SK-N-SH (cell line): ENCODE measurements at regions not wholly inside any gene's neighbourhood (a gene's known extent, or its start where the extent isn't known, plus 50 kb on each side); places are given as distances from the start of the nearest gene placed in this dataset.

Source experiments
- CTCF ChIA-PET: fragments of 300-600, 350-600 bp; formaldehyde crosslinking; extraction: SDS; loops from one replicate; lab custom pipeline; 2021; lab: Yijun Ruan, JAX
- POLR2A ChIA-PET: fragments of 350-600 bp; sonication (Branson Sonifier 250); formaldehyde crosslinking; extraction: SDS; loops from one replicate; lab custom pipeline; 2020; ENCODE audit warnings: antibody characterized with exemption, inconsistent platforms; lab: Yijun Ruan, JAX
- DNase-seq: peaks from one replicate; pipeline ENCODE4 v3.0.0; 2012
- H2AFZ ChIP-seq: fragments of 200-600 bp; sonication (generic); 2 replicates; pipeline ENCODE4 v1.8.1; 2016; ENCODE audit warnings: antibody characterized with exemption, mild to moderate bottlenecking, low read depth
- H3F3A ChIP-seq: fragments of 200-600 bp; sonication (generic); replicated peaks from 2 replicates; pipeline ENCODE3; 2016; ENCODE audit warnings: antibody characterized with exemption, mild to moderate bottlenecking; ENCODE audit not compliant: insufficient read depth
- H3K27ac ChIP-seq, 2 experiments: fragments of 200-500 bp in 1 of 2; fragments of 200-600 bp in 1 of 2; sonication (Bioruptor generic) in 1 of 2; sonication (generic), shearing (Covaris generic) in 1 of 2; 2 replicates each; pipeline versions ENCODE4 v1.5.1 to v1.6.1; 2014 to 2016; ENCODE audit warnings: low read depth in 2 of 2, inconsistent platforms in 1 of 2, low read length in 1 of 2, mild to moderate bottlenecking in 1 of 2, mixed read lengths in 1 of 2
- H3K27me3 ChIP-seq: fragments of 200-600 bp; sonication (generic), shearing (Covaris generic); 2 replicates; pipeline ENCODE4 v1.6.1; 2016; ENCODE audit warnings: mixed run types; ENCODE audit not compliant: insufficient read depth
- H3K36me3 ChIP-seq, 2 experiments: fragments of 200-500 bp in 1 of 2; fragments of 200-600 bp in 1 of 2; sonication (Bioruptor generic) in 1 of 2; sonication (generic) in 1 of 2; replicated peaks in 1 of 2; 2 replicates each; pipeline versions ENCODE3 to v1.5.1; 2014 to 2016; ENCODE audit warnings: low read length in 1 of 2, mild to moderate bottlenecking in 1 of 2; ENCODE audit not compliant: insufficient read depth in 2 of 2, control insufficient read depth in 1 of 2
- H3K4me1 ChIP-seq, 2 experiments: fragments of 200-500 bp in 1 of 2; fragments of 200-600 bp in 1 of 2; sonication (Bioruptor generic) in 1 of 2; sonication (generic), shearing (Covaris generic) in 1 of 2; 2 replicates each; pipeline versions ENCODE4 v1.5.1 to v1.6.1; 2014 to 2016; ENCODE audit warnings: low read depth in 1 of 2, low read length in 1 of 2, mixed run types in 1 of 2; ENCODE audit not compliant: insufficient read depth in 2 of 2, control insufficient read depth in 1 of 2
- H3K4me2 ChIP-seq: fragments of 200-600 bp; sonication (generic), shearing (Covaris generic); 2 replicates; pipeline ENCODE4 v1.6.1; 2017; ENCODE audit warnings: mixed run types
- H3K4me3 ChIP-seq, 2 experiments: fragments of 200-500 bp in 1 of 2; fragments of 200-600 bp in 1 of 2; sonication (Bioruptor generic) in 1 of 2; sonication (generic), shearing (Covaris generic) in 1 of 2; 2 replicates each; pipeline versions ENCODE4 v1.5.1 to v1.8.1; 2014 to 2016; ENCODE audit warnings: low read depth in 2 of 2, inconsistent platforms in 1 of 2, low read length in 1 of 2, mild to moderate bottlenecking in 1 of 2, mixed read lengths in 1 of 2, moderate library complexity in 1 of 2
- H3K79me2 ChIP-seq: fragments of 200-600 bp; sonication (generic); 2 replicates; pipeline ENCODE4 v1.8.1; 2017; ENCODE audit warnings: mild to moderate bottlenecking; ENCODE audit not compliant: insufficient read depth
- H3K9ac ChIP-seq: fragments of 200-600 bp; sonication (generic); 2 replicates; pipeline ENCODE4 v1.6.1; 2017; ENCODE audit warnings: mixed run types
- H3K9me2 ChIP-seq: fragments of 200-600 bp; sonication (generic); 2 replicates; pipeline ENCODE4 v1.6.1; 2017; ENCODE audit warnings: mixed run types
- H3K9me3 ChIP-seq: fragments of 200-600 bp; sonication (generic); 2 replicates; pipeline ENCODE4 v1.6.1; 2017; ENCODE audit warnings: mixed run types, mild to moderate bottlenecking, moderate library complexity
- H4K20me1 ChIP-seq: fragments of 200-600 bp; sonication (generic); 2 replicates; pipeline ENCODE4 v1.6.1; 2017; ENCODE audit warnings: mild to moderate bottlenecking, mixed run types; ENCODE audit not compliant: insufficient read depth
- CHD2 ChIP-seq: fragments of 150-350 bp; IDR thresholded peaks from 2 replicates; pipeline ENCODE4 v1.6.1; 2018; ENCODE audit warnings: low read length; ENCODE audit not compliant: partially characterized antibody
- EP300 ChIP-seq, 2 experiments: IDR thresholded peaks; 2 replicates each; pipeline versions ENCODE4 v1.4.0 to v1.6.1; 2012; ENCODE audit warnings: borderline replicate concordance in 1 of 2, low read depth in 1 of 2, low read length in 1 of 2
- FOXM1 ChIP-seq: IDR thresholded peaks from 2 replicates; pipeline ENCODE4 v1.4.0; 2012; ENCODE audit warnings: low read depth, mild to moderate bottlenecking
- GATA2 ChIP-seq: sonication (generic); formaldehyde crosslinking; IDR thresholded peaks from 2 replicates; pipeline ENCODE4 v1.5.0; 2020; ENCODE audit warnings: mild to moderate bottlenecking, missing genetic modification reagents
- JUND ChIP-seq: IDR thresholded peaks from 2 replicates; pipeline ENCODE4 v1.4.0; 2012
- MEF2A ChIP-seq: IDR thresholded peaks from 2 replicates; pipeline ENCODE4 v1.4.0; 2012; ENCODE audit warnings: low read depth, borderline replicate concordance
- MXI1 ChIP-seq: IDR thresholded peaks from 2 replicates; pipeline ENCODE4 v1.6.1; 2012; ENCODE audit warnings: mild to moderate bottlenecking, low read depth, low read length, improper control_type of control experiment
- POLR2AphosphoS5 ChIP-seq: IDR thresholded peaks from 2 replicates; pipeline ENCODE4 v1.6.1; 2012; ENCODE audit warnings: low read depth, low read length
- REST ChIP-seq: IDR thresholded peaks from 2 replicates; pipeline ENCODE4 v1.6.1; 2012; ENCODE audit warnings: mild to moderate bottlenecking, low read depth, low read length, moderate library complexity
- SIN3A ChIP-seq: IDR thresholded peaks from 2 replicates; pipeline ENCODE4 v1.6.1; 2012; ENCODE audit warnings: low read depth, mild to moderate bottlenecking, low read length, moderate library complexity, borderline replicate concordance
- USF1 ChIP-seq: IDR thresholded peaks from 2 replicates; pipeline ENCODE4 v1.4.0; 2012; ENCODE audit warnings: low read depth, borderline replicate concordance
- YY1 ChIP-seq: IDR thresholded peaks from 2 replicates; pipeline ENCODE4 v1.4.0; 2012; ENCODE audit warnings: low read depth, mild to moderate bottlenecking
- ZBTB33 ChIP-seq: IDR thresholded peaks from 2 replicates; pipeline ENCODE4 v1.4.0; 2012; ENCODE audit warnings: low read depth, borderline replicate concordance
- WGBS: methylation state at CpG from one replicate; pipeline ENCODE4 v1.1.6; 2017; ENCODE audit warnings: low lambda C conversion rate; 5-methylcytosine and 5-hydroxymethylcytosine counted together
- TF ChIP-seq, protein P1 (sequence below): fragments of 150-350 bp; IDR thresholded peaks from 2 replicates; pipeline ENCODE4 v1.6.1; 2016; ENCODE audit warnings: mild to moderate bottlenecking, low read depth, low read length

- Histone ChIP-seq H3K9me3 (no peaks in the 10 kb centered on the region), H3K4me1 (no peaks in the 10 kb centered on the region), H3K36me3 (no peaks in the 10 kb centered on the region), H4K20me1 (no peaks in the 10 kb centered on the region), H3F3A (peaks cover 4% of the 10 kb centered on the region), H3K79me2 (no peaks in the 10 kb centered on the region), H3K9me2 (no peaks in the 10 kb centered on the region), H3K27me3 (no peaks in the 10 kb centered on the region), H3K9ac (no peak overlapping the region), H3K27ac (no peak overlapping the region), H2AFZ (no peak overlapping the region), H3K4me2 (no peak overlapping the region), H3K4me3 (no peak overlapping the region)
- TF ChIP-seq MEF2A (no peak), EP300 (IDR thresholded peaks at IDR 0.05; ENCODE audit: borderline replicate concordance in 1 of 2, low read depth in 1 of 2, low read length in 1 of 2) (no peak)
- CTCF ChIA-PET = interaction anchor here (6.6 kb wide), 1 partner anchor 12 kb away, joined by 30 read pairs; no protein-coding TSS in a partner anchor
- POLR2A ChIA-PET = no interaction called here
- 13% methylated on average over 2 of the region's 2 CpGs for WGBS
- DNase-seq = no peak
Measured at GRCh38 chr6:45727228-45727627, 288.4 kb downstream of the CLIC5 start.

DNA sequence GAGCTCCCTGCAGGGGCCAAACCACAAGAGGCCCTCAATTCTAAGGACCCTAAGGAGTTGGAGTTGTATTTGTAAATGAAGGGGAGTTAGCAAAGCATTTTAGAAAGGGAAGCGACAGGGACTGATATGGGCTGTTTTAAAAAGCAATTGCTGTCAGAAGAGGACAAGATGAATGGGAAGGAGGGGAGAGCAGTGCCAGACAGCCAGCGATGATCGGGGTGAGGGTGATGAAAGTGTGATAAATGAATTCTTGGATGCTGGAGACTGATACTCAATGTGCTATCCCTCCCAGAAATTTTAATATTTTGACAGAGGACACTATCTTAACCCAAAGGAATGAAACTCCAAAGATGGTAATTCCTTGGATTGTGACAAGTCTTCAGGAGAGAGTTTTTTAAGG is 289.2 kb downstream of the CLIC5 start:
- no peaks in the 10 kb centered on the region for H3K9me2 ChIP-seq
- ChIA-PET POLR2A (interaction anchor here (0.6 kb wide), 1 partner anchor 46 kb away, joined by 4 read pairs; no protein-coding TSS in a partner anchor), CTCF (interaction anchor here (6.6 kb wide), 1 partner anchor 12 kb away, joined by 30 read pairs; no protein-coding TSS in a partner anchor)
- H3K4me3 ChIP-seq = no peak overlapping the region
- no peak for DNase-seq
- H3K4me2 ChIP-seq = no peak overlapping the region
- 28% methylated on average over 3 of the region's 3 CpGs for WGBS
- H3K9me3 ChIP-seq = no peaks in the 10 kb centered on the region
- no peak for TF ChIP-seq GATA2
- no peak for TF ChIP-seq SIN3A
- no peak for TF ChIP-seq JUND
- no peak for TF ChIP-seq CHD2
- no peak for TF ChIP-seq ZBTB33
- no peak for TF ChIP-seq POLR2AphosphoS5
- TF ChIP-seq EP300 (IDR thresholded peaks at IDR 0.05; ENCODE audit: borderline replicate concordance in 1 of 2, low read depth in 1 of 2, low read length in 1 of 2) = no peak
- TF ChIP-seq FOXM1 = no peak
- TF ChIP-seq MXI1 = no peak
- TF ChIP-seq, protein P1, sequence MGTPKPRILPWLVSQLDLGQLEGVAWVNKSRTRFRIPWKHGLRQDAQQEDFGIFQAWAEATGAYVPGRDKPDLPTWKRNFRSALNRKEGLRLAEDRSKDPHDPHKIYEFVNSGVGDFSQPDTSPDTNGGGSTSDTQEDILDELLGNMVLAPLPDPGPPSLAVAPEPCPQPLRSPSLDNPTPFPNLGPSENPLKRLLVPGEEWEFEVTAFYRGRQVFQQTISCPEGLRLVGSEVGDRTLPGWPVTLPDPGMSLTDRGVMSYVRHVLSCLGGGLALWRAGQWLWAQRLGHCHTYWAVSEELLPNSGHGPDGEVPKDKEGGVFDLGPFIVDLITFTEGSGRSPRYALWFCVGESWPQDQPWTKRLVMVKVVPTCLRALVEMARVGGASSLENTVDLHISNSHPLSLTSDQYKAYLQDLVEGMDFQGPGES = no peak
- no peak for TF ChIP-seq USF1
- TF ChIP-seq YY1 = no peak
- TF ChIP-seq REST = no peak
- no peaks in the 10 kb centered on the region for H3K79me2 ChIP-seq
- no peaks in the 10 kb centered on the region for H3K36me3 ChIP-seq
- H4K20me1 ChIP-seq = no peaks in the 10 kb centered on the region
- H3K27ac ChIP-seq = no peak overlapping the region
- peaks cover 4% of the 10 kb centered on the region for H3F3A ChIP-seq
- no peak overlapping the region for H2AFZ ChIP-seq
- H3K27me3 ChIP-seq = no peaks in the 10 kb centered on the region
- H3K9ac ChIP-seq = no peak overlapping the region
- H3K4me1 ChIP-seq = no peaks in the 10 kb centered on the region
